Neural cell (in vitro differentiated cells): ENCODE measurements at regions not wholly inside any gene's neighbourhood (a gene's known extent, or its start where the extent isn't known, plus 50 kb on each side); places are given as distances from the start of the nearest gene placed in this dataset.

Experiments
- H2AFZ ChIP-seq: fragments of 200-600, 300-800 bp; sonication (generic), shearing (Covaris generic); 2 replicates; pipeline ENCODE4 v1.6.0; 2014; ENCODE audit warnings: low read depth, mild to moderate bottlenecking, antibody characterized with exemption, low read length, moderate library complexity
- H3F3A ChIP-seq: fragments of 200-600 bp; shearing (Covaris generic); 2 replicates; pipeline ENCODE4 v1.6.1; 2016; ENCODE audit warnings: mild to moderate bottlenecking, moderate library complexity, mixed read lengths, antibody characterized with exemption, low read length; ENCODE audit not compliant: insufficient read depth, poor library complexity, severe bottlenecking
- H3K27ac ChIP-seq: fragments of 200-600, 300-800 bp; sonication (generic), shearing (Covaris generic); 2 replicates; pipeline ENCODE4 v1.5.1; 2014; ENCODE audit warnings: mild to moderate bottlenecking, low read length, moderate library complexity
- H3K27me3 ChIP-seq: fragments of 300-800, 200-600 bp; sonication (generic), shearing (Covaris generic); 2 replicates; pipeline ENCODE4 v1.6.0; 2014; ENCODE audit warnings: mild to moderate bottlenecking, low read depth, low read length, moderate library complexity; ENCODE audit not compliant: insufficient read depth
- H3K36me3 ChIP-seq: fragments of 300-800, 200-600 bp; sonication (generic), shearing (Covaris generic); 2 replicates; pipeline ENCODE4 v1.5.1; 2014; ENCODE audit warnings: mild to moderate bottlenecking, antibody characterized with exemption, low read length, moderate library complexity; ENCODE audit not compliant: insufficient read depth
- H3K4me2 ChIP-seq: fragments of 300-800, 200-600 bp; sonication (generic), shearing (Covaris generic); 2 replicates; pipeline ENCODE4 v1.6.0; 2014; ENCODE audit warnings: mild to moderate bottlenecking, low read length
- H3K4me3 ChIP-seq: fragments of 300-800, 200-600 bp; sonication (generic), shearing (Covaris generic); 2 replicates; pipeline ENCODE4 v1.5.1; 2014; ENCODE audit warnings: mild to moderate bottlenecking, low read length, moderate library complexity
- H3K79me2 ChIP-seq: fragments of 200-600 bp; shearing (Covaris generic); replicated peaks from 2 replicates; pipeline ENCODE4 v1.6.0; 2014; ENCODE audit warnings: mild to moderate bottlenecking, low read length, moderate library complexity; ENCODE audit not compliant: insufficient read depth
- H3K9ac ChIP-seq: fragments of 300-800, 200-600 bp; sonication (generic), shearing (Covaris generic); 2 replicates; pipeline ENCODE4 v1.6.1; 2016; ENCODE audit warnings: mild to moderate bottlenecking, low read length, mixed read lengths
- H3K9me2 ChIP-seq: fragments of 200-600 bp; shearing (Covaris generic); 2 replicates; pipeline ENCODE4 v1.6.1; 2016; ENCODE audit warnings: mild to moderate bottlenecking, low read length, mixed read lengths; ENCODE audit not compliant: insufficient read depth
- H3K9me3 ChIP-seq: fragments of 200-600, 300-800 bp; sonication (generic), shearing (Covaris generic); 2 replicates; pipeline ENCODE4 v1.6.1; 2016; ENCODE audit warnings: mild to moderate bottlenecking, mixed run types, low read length, moderate library complexity, mixed read lengths
- H4K20me1 ChIP-seq: fragments of 200-600 bp; shearing (Covaris generic); 2 replicates; pipeline ENCODE4 v1.6.1; 2016; ENCODE audit warnings: mild to moderate bottlenecking, mixed run types; ENCODE audit not compliant: insufficient read depth
- EP300 ChIP-seq: fragments of 450-650 bp; conservative IDR thresholded peaks from 2 replicates; pipeline ENCODE4 v1.6.1; 2014; ENCODE audit warnings: antibody characterized with exemption, mild to moderate bottlenecking, moderate library complexity; ENCODE audit not compliant: poor library complexity, severe bottlenecking
- EZH2 ChIP-seq: fragments of 200-600, 300-800 bp; shearing (Covaris generic), sonication (generic); IDR thresholded peaks from 2 replicates; pipeline ENCODE4 v1.6.1; 2014; ENCODE audit warnings: antibody characterized with exemption, low read length, borderline replicate concordance, mild to moderate bottlenecking; ENCODE audit not compliant: insufficient read depth, poor library complexity, severe bottlenecking
- MXI1 ChIP-seq: fragments of 450-650 bp; conservative IDR thresholded peaks from 2 replicates; pipeline ENCODE4 v1.6.1; 2014; ENCODE audit warnings: antibody characterized with exemption, mild to moderate bottlenecking; ENCODE audit not compliant: poor library complexity, severe bottlenecking
- POLR2AphosphoS5 ChIP-seq: IDR thresholded peaks from 2 replicates; pipeline ENCODE4 v1.6.1; 2012
- RAD21 ChIP-seq: fragments of 450-650 bp; conservative IDR thresholded peaks from 2 replicates; pipeline ENCODE4 v1.6.1; 2014; ENCODE audit warnings: antibody characterized with exemption, mild to moderate bottlenecking, moderate library complexity
- SMC3 ChIP-seq: fragments of 450-650 bp; conservative IDR thresholded peaks from 2 replicates; pipeline ENCODE4 v1.6.1; 2014; ENCODE audit warnings: antibody characterized with exemption, mild to moderate bottlenecking, moderate library complexity; ENCODE audit not compliant: poor library complexity
- TAF1 ChIP-seq: IDR thresholded peaks from 2 replicates; pipeline ENCODE4 v1.6.1; 2012; ENCODE audit warnings: low read depth
- TF ChIP-seq, protein P1 (sequence below): IDR thresholded peaks from 2 replicates; pipeline ENCODE4 v1.6.1; 2012; ENCODE audit warnings: borderline replicate concordance
- TF ChIP-seq, protein P2 (sequence below): fragments of 450-650 bp; IDR thresholded peaks from 2 replicates; pipeline ENCODE4 v1.5.1; 2014; ENCODE audit warnings: antibody characterized with exemption, mild to moderate bottlenecking, moderate library complexity; ENCODE audit not compliant: poor library complexity, severe bottlenecking

DNA sequence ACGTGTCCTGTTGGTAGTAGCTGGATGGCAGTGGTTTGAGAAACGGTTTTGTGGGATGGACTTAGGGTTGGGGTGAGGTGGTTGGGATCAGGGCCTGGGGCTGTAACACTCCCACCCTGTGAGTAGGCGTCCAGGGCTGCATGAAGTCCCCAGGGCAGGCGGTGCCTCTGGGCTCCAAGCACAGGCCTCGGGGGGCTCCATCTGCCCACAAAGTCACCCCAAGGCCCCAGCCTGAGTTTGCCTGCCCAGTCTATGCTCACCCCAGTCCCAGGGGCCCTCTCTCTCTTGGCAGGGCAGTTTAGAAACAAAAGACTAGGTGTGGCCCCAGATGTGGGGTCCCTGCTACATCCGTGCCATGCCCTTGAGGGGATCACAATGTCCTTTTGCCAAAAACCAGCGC, 86.9 kb upstream of the PRR23E start:
- Histone ChIP-seq H3K79me2 (no peaks in the 10 kb centered on the region), H3K4me3 (no peak overlapping the region), H4K20me1 (no peaks in the 10 kb centered on the region), H2AFZ (no peak overlapping the region), H3K9ac (no peak overlapping the region), H3K27me3 (no peaks in the 10 kb centered on the region), H3F3A (no peaks in the 10 kb centered on the region), H3K4me2 (no peak overlapping the region), H3K27ac (no peak overlapping the region), H3K36me3 (no peaks in the 10 kb centered on the region), H3K9me2 (no peaks in the 10 kb centered on the region), H3K9me3 (no peaks in the 10 kb centered on the region)
- TF ChIP-seq, protein P1, sequence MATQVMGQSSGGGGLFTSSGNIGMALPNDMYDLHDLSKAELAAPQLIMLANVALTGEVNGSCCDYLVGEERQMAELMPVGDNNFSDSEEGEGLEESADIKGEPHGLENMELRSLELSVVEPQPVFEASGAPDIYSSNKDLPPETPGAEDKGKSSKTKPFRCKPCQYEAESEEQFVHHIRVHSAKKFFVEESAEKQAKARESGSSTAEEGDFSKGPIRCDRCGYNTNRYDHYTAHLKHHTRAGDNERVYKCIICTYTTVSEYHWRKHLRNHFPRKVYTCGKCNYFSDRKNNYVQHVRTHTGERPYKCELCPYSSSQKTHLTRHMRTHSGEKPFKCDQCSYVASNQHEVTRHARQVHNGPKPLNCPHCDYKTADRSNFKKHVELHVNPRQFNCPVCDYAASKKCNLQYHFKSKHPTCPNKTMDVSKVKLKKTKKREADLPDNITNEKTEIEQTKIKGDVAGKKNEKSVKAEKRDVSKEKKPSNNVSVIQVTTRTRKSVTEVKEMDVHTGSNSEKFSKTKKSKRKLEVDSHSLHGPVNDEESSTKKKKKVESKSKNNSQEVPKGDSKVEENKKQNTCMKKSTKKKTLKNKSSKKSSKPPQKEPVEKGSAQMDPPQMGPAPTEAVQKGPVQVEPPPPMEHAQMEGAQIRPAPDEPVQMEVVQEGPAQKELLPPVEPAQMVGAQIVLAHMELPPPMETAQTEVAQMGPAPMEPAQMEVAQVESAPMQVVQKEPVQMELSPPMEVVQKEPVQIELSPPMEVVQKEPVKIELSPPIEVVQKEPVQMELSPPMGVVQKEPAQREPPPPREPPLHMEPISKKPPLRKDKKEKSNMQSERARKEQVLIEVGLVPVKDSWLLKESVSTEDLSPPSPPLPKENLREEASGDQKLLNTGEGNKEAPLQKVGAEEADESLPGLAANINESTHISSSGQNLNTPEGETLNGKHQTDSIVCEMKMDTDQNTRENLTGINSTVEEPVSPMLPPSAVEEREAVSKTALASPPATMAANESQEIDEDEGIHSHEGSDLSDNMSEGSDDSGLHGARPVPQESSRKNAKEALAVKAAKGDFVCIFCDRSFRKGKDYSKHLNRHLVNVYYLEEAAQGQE: no peak
- no peak for TF ChIP-seq TAF1
- TF ChIP-seq MXI1: no peak
- no peak for TF ChIP-seq EP300
- no peak for TF ChIP-seq EZH2
- TF ChIP-seq RAD21: no peak
- no peak for TF ChIP-seq SMC3
- TF ChIP-seq, protein P2, sequence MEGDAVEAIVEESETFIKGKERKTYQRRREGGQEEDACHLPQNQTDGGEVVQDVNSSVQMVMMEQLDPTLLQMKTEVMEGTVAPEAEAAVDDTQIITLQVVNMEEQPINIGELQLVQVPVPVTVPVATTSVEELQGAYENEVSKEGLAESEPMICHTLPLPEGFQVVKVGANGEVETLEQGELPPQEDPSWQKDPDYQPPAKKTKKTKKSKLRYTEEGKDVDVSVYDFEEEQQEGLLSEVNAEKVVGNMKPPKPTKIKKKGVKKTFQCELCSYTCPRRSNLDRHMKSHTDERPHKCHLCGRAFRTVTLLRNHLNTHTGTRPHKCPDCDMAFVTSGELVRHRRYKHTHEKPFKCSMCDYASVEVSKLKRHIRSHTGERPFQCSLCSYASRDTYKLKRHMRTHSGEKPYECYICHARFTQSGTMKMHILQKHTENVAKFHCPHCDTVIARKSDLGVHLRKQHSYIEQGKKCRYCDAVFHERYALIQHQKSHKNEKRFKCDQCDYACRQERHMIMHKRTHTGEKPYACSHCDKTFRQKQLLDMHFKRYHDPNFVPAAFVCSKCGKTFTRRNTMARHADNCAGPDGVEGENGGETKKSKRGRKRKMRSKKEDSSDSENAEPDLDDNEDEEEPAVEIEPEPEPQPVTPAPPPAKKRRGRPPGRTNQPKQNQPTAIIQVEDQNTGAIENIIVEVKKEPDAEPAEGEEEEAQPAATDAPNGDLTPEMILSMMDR: no peak
- TF ChIP-seq POLR2AphosphoS5: no peak

DNA sequence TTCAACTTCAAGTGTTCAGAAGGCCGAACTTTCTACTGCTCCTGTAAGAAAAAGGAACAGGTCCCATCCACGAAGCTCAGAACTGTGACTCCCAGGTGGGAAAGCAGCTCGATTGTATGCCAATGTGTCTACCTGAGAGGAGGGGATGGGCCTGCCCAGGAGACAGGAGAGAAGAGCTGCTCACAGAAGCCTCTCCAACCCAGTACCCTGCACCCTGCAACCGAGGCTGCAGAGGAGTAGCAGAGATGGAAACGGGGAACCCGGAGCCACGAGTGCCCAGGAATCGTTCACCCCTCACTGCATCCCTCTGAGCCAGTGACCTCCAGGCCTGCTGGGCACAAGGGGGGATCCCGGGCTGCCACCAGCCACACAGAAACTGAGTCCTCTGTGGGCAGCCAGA, 86.5 kb upstream of the PRR23E start:
- H4K20me1 ChIP-seq: no peaks in the 10 kb centered on the region
- H3K27me3 ChIP-seq: no peaks in the 10 kb centered on the region
- H3K4me3 ChIP-seq: no peak overlapping the region
- H3K79me2 ChIP-seq: no peaks in the 10 kb centered on the region
- H3K4me2 ChIP-seq: no peak overlapping the region
- H3K27ac ChIP-seq: no peak overlapping the region
- H3K36me3 ChIP-seq: no peaks in the 10 kb centered on the region
- no peak overlapping the region for H3K9ac ChIP-seq
- H3K9me2 ChIP-seq: no peaks in the 10 kb centered on the region
- no peak overlapping the region for H2AFZ ChIP-seq
- TF ChIP-seq TAF1 (no peak), RAD21 (no peak), EZH2 (no peak), POLR2AphosphoS5 (no peak), EP300 (no peak), SMC3 (no peak), MXI1 (no peak)
- TF ChIP-seq, protein P1: no peak
- TF ChIP-seq, protein P2: no peak
- no peaks in the 10 kb centered on the region for H3K9me3 ChIP-seq
- no peaks in the 10 kb centered on the region for H3F3A ChIP-seq
